M059J (cell line): ENCODE measurements at regions not wholly inside any gene's neighbourhood (a gene's known extent, or its start where the extent isn't known, plus 50 kb on each side); places are given as distances from the start of the nearest gene placed in this dataset.
"Not testable (repeated sequence)": the region's sequence is repeated elsewhere in the genome, so short reads cannot be mapped to it uniquely, and the experiment has no call there.

Experiments used
- DNase-seq: peaks from one replicate; pipeline ENCODE4 v3.0.0-alpha.2; 2012; ENCODE audit warnings: low read depth

DNA sequence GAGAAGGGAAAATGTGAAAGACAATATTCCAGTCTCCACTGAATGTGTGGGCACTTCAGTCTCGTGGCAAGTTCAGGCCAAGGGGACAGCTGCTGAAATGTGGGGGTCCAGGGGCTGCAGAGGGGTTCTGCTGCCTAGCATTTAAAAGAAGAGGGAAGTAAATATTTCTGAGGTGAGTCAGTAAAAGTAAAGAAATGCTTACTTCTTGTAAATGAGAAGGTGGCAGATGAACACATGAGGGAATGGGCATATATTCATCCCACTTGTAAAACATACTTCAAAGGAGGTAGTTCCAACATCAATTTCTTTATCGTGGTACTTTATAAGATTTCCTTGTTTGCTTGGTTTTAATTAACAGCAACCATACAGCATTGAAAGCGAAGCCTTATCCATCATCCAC, 63.1 kb upstream of the HIVEP3 start:
- no peak for DNase-seq

DNA sequence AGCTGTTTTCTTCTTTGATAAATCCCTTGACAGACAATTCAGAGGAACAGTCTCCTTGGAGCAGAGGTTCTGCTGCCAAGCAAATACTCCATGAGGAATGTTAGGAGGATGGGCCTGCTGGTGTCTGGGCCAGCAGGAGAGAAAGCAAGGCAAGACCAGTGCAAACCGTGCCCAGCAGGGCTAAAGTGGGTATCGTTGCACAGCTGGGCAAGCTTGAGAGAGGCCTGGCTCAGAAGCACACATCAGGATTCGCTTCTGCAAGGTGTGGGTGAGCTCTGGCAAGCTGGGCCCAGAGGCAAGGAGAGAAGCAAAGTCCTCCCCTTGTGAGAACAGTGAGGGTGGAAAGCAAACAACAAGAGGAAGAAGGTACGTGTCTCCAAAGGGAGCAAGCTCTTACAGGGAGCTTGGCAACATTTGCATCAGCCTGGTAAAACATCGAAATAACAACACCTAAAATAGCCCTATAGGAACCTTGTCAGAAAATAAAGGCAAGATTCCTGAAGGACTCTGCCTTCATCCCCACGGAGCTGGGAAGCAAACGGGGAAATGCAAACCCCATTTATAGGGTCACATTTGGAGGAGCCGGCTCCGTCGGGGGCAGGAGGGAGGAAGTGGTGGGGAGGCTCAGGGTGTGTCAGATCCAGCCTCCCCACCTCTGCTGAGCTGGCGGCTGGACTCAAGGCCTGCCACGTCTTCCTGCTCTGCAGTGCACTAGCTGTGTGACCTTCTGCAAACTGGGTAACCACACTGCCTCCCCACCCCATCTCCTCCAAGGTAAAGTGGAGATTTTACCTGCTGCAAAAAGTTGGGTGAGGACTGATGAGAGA, 62.3 kb upstream of the HIVEP3 start:
- no peak for DNase-seq

GRCh38 chr1:41978986-41979385, 60.3 kb upstream of the HIVEP3 start:
- DNase-seq: no peak

DNA sequence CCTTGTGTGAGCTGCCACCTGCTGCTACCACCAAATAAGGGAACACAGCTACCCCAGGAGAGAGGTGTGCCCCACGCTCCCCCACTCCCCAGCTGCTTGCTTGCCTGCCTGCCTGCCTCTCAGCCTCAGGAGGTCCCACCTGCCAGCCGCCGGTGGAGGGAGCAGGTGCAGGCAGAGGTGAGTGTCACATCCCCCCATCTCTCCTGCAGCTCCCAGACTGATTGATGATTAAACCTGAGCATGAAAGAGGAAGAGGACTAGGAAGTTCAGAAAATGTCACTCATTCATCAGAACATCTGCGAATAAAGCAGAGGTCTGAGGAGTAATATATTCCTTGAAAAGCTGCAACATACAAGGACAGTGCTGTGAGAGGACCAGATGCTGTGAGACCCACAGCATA, 58.6 kb upstream of the HIVEP3 start:
- DNase-seq: no peak

DNA sequence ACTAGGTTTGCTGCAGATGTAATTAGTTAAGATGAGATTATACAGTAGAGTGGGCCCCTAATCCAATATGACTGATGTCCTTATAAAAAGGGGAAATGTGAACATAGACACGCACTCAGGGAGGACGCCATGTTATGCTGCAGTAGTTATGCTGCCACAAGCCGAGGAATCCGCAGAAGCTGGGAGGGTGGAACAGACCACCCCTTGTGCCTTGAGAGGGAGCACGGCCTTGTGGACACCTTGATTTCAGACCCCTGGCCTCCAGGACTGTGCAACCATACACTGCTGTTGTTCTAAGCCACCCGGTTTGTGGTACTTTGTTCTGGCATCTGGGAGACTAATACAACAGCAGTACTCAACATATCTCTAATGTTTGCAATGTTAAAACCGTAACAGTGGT, 57.9 kb upstream of the HIVEP3 start:
- no peak for DNase-seq

- no peak for DNase-seq
Measured at GRCh38 chr1:41975850-41976569, 57.3 kb upstream of the HIVEP3 start.

DNA sequence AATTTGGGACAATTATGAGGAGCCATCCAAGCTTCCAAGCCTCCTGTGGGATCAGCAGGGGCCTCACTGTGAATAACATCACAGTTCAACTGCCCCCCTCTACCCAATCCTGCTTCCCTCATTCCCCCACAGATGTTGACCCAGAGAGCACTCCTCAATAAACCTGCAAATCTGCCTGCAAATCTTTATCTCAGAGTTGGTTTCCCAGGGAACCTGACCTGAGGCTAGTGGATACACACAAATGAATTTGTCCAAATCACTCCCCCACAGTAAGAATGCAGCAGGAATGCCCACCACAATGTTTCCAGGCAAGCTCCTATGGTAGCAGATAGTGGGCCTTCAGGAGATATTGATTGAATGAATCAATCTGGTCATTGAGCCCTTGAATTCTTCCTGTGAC, 56.4 kb upstream of the HIVEP3 start:
- peak; percentile 29 for DNase-seq

DNA sequence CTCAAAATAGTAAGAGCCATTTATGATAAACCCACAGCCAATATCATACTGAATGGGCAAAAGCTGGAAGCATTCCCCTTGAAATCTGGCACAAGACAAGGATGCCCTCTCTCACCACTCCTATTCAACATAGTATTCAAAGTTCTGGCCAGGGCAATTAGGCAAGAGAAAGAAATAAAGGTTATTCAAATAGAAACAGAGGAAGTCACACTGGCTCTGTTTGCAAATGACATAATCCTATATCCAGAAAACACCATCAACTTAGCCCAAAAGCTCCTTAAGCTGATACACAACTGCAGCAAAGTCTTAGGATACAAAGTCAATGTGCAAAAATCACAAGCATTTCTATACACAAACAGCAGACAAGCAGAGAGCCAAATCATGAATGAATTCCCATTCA, 49.8 kb upstream of the HIVEP3 start:
- not testable (repeated sequence) for DNase-seq
